ENCODE measurements at regions not wholly inside any gene's neighbourhood (a gene's known extent, or its start where the extent isn't known, plus 50 kb on each side); places are given as distances from the start of the nearest gene placed in this dataset.

DNA sequence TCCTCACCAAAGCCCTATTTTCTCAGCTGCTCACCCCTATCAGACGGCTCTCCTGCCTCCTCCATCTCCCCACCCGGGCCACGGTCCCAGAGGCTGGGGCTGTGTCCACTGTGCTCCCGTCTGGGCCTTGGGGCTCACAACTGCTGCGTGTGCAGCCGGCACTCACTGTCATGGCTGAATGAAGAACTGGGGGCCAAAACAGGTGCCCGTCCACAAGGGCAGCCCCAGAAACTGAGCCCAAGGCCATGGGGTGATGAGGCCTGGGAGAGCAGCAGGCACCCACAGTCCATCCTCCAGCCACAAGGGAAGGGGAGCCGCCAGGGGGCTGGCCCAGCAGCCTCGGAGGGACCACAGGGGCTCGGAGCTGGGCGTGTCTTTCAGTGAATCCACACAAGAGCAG is 159.5 kb downstream of the DLL1 start:
- no peak for DNase-seq

DNA sequence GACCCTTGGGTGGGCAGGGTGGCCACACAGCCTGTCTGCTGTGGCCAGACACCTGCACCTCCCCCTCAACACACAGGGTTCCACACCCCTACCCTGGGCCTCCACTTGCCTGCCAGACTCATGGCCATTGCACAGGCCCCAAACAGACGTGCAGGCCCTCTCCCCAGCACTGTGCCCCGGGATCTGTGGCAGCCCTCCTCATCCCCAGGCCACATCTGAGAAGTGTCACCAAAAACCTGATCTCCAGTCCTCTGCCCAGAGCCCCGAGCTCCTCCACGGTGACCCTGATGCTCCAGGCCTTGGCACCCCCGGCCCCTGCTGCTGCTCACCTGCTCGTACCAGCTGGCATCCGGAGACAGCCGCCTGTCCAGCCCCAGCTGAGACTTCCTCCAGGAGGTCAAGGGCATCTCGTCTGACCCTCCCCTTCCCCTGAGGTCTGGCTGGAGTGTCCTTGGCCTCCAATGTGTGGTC is 160.1 kb downstream of the DLL1 start:
- DNase-seq = no peak

DNA sequence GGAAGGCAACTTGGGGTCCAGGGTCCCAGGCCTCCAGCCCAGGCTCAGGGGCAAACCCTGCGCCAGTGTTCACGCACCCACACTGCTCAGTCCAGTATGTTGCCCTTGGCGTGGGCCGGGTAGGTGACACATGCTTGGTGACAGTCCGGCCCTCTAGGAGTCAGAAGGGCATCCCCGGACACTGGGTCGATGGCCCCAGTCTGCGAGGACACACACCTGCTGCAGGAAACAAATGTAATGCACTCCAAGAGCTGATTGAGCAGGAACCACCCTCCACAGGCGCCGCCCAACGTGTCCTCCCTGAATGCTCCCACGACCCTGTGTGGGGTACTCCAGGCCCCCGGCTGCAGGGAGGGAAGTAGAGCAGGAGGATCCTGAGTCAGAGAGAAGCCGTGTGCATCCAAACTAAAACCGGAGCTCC is 160.7 kb downstream of the DLL1 start:
- DNase-seq = no peak

DNA sequence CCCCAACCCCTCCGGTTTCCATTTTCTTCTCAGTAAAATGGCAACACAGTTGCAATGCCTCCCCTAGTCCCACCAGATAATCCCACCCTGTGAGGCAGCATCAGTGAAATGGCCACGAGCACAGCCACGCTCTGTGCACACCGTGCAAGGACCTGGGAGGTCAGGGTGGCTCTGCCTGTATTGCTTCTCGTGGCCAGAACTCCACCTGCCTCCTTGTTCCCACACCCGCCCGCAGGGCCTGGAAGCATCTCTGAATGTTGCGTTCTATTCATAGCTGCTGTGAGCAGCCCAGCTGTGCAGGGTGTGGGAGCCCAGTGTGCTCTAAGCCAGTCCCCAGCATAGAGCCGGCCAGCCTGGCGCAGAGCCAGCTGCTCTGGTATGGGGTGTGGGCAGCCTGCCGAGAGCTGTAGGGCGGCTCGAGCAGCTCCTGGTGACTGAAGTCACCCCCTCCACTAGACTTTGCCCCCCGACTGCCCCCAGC is 161.1 kb downstream of the DLL1 start:
- no peak for DNase-seq

DNA sequence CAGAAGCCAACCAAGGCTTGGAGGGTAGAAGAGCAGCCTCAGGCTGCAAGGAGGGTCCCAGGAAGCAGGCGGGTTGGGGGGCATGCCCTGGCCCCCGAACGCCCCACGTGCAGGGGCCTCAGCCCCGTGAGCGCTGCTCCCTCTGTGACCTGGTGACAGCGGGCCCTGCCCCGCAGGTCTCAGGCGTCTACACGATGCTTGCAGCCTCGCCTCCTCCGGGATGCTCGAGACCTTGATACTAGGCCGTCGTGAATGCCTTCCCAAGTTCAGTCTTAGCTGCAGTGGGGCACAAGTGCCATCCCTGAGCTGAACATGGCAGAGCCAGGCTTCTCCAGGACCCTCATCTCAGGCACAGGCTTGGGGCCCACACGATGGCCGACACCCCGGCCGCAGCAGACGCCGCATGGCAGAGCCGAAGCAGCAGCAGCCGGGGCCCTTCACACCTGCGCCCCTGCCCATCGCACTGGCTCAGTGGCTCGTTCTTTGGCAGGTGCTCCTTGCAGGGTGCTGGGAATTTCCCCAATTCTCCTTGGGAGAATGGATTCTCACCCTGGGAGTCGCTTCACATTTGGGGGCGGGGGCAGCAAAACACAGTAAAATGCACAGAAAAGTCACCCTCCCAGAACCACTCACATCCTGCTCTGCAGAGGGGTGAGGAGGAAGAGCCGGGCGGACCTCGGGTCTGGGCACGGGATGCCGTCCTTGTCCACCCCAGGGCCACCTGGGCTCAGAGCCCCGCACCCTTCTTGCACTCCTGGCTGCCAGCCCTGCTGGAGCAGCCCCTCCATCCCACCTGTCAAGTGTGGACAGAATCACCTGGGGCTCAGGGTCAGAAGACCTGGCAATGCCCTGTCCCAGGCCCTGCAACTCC is 161.8 kb downstream of the DLL1 start:
- no peak for DNase-seq

DNA sequence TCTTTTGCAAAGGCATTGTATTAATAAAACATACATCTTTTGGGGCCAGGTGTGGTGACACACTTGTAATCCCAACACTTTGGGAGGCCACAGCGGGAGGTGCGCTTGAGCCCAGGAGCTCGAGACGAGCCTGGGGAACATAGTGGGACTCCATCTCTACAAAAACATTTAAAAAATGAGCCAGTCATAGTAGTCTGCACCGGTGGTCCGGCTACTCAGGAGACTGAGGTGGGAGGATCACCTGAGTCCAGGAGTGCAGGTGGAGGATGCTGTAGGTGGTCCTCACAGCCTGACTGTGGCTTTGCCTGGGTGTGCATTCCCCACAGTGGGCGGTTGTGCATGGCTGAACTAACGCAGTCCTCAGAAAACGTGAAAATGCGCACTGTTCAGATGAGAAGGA is 162.5 kb downstream of the DLL1 start:
- DNase-seq = no peak

DNA sequence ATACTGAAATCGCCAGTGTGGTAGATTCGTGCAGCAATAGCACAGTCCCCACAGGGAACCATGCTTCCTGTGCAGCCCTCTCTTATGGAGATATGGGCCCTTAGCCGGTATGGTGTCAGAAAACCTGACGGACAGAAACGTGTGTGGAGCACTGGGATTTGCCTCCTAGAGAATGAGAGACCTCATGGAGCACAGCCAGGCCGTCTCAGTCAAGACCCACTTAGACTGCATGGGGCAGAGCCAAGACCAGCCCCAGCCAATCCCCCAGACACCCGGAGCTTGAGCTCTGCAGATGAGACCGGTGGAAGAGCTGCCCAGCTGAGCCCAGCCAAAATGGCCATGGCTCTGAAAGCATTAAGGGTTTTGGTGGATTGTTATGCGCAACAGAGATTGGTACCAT is 163.7 kb downstream of the DLL1 start:
- no peak for DNase-seq

DNA sequence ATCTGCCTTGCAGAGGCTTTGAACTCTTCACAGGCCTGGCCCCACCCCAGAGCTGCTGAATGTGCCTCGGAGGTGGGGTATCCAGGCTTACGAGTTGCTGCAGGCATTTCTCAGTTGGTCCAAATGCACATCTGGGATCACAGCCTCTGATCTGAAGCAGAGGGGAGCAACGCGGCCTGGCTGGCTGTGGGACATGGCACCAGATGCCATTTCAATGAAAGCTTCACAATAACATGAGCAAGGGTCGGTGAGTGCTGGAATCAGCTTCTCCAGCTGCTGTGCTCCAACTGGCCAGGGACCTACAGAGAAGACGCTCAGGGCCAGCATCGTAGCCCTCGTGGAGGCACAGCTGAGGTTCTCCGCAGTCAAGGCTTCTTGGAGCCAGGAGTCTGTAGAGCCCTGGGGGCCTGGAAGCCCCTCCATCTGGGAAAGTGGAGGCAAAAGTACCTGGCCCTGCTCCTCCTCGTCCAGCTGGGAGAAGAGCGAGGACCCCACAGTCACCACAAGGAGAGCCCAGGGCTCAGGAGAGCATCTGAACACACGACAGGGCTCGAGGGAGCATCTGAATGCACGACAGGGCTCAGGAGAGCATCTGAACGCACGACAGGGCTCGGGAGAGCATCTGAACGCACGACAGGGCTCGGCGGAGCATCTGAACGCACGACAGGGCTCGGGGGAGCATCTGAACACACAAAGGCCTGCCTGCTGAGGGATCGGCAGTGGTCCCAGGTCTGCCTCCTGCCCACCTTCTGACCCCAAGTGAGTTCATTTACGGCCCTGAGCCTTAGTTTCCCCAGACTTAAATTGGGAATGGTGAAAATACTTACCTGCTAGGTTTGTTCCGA is 165.2 kb downstream of the DLL1 start:
- DNase-seq = no peak

DNA sequence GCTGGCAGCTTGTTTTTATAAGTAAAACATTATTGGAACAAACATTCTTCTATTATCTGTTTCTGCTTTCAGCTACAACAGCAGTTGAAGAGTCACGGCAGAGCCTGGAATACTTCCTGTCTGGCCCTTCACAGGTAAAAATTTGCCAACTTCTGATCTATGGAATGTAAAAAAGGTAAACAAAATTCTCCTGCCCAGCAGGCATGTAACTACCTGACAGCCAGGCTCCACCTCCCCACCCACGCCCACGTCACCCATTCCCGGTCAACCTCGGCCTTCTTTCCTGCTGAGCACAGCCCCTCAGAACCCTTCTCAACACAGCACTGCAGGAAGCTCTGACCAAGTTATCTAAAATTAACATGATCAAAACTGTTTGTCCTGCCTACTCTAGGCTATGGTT is 166.0 kb downstream of the DLL1 start:
- DNase-seq = no peak

DNA sequence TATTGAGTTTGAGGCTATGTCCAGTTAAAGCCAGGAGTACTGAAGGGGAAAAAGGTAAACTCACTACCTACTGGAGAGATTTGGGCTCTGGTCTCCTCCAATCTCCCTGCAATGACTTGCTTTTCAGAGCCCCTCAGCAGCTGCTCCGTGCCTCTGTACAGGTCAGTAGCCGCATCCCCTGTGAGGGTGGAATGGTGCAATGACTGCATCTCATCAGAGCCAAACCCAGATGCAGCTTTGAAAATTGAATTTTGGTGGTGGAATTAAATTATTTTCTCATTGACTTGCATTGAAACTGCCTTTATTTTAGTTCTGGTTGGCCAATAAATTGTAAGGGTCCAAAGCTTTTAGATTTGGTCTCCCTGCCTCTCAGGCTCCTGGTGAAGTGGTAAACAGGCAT is 166.7 kb downstream of the DLL1 start:
- no peak for DNase-seq

DNA sequence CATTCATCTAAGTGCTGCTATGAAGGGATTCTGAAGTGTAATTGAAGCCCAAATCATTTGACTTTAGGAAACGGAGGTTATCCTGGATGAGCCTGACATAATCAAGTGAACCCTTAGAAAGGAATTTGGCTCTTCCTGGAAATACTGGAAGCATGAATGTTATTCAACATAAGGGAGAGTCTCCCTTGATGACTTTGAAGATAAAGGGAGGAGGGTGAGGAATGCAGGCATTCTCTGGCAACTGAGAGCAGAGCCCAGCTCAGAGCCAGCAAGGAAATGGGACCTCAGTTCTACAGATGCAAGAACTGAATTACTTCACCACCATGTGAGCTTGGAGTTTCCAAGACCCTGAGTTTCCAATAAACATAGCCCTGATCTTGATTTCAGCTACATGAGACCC is 168.2 kb downstream of the DLL1 start:
- DNase-seq = no peak

DNA sequence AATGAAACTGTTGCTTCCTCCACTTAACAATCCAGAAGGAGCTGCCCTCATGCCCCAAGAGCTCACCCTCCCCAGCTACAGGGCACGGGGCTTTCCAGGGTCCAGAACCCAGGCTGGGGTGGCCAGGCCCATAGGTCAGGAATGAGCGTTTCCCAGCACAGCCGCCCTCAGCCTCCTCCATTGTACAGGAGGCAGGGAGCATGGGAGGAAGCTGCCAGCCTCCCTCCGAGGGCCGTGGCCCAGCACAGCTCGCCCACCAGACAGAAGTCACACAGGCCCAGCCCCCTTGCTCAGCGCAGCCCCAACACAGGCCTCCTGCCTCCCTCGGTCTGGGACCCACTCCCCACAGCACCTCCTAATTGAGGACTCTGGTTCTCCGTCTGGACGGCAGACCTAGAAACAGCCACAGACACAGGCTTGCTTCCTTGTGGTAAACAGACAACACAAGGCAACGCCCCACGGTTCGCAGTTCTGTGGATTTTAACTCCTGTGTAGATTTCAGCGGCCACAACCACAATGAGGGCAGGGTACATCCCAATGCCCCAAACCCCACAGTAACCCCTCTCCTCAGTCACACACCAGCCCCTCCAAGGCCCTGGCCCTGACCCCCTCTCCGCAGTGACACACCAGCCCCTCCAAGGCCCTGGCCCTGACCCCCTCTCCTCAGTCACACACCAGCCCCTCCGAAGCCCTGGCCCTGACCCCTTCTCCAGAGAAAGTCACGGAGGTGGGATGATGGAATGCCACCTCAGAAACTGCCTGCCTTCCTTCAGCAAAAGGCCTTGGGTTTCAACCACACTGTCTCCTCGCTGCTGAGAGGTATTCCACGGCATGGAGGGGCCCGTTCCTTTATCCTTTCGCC is 173.5 kb downstream of the DLL1 start:
- no peak for DNase-seq

DNA sequence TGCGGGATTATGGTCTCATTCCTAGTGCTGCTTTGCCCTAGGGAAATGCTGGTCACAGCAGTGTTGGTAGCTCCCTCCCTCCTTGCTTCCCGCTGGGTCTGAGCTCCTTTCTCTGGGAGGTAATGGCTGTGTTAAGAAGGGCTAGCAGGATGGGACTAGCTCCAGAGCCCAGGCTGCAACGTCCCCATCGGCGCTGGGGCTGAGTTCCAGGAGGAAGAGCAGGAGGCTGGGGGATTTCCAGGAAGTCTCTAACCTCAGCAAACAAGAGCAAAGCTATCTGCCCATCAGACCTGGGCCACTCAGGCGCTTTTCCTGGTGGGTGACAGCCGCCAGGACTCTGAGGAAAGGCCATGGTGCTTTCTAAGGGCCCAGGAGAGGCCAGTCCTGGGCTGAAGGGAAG is 174.2 kb downstream of the DLL1 start:
- no peak for DNase-seq

DNA sequence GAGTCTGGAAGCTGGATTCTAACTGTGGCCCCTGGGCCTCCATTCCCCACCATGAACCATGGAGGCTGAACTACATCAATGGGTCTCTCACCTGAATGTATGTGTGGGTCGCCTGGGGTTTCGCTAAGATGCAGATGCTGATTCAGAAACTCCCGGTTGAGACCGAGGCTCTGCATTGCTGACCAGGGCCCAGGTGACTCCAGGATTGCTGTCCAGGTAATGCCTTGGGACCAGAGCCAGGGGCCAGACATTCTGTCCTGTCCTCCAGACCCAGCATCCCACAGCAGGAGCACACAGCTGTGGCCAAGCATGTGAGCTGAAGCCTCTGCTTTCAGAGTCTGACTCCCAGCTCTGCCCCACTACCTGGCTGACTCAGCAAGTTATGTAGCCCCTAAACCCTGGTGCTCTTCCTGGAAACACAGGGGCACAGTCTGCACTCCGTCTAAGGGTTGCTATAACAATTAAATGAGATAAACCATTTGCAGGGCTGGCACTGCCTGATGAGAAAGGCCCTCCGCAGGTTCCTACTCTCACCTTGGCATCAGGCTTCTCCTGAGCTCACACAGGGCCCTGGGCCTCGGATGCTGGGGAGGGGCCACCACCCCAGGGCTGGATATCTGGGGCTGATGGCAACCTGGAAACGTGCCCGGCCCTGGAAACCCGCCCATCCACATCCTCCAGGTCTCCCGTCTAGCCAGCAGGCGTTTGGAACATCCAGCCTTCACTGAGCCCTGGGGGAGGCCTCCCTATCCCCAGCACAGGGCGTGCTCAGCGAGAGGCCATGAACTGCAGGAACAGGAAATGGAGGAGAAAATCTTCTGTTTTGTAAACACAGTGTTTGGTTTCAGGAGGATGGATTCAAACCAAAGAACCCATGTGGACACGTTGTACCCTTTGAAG is 175.7 kb downstream of the DLL1 start:
- DNase-seq = no peak

DNA sequence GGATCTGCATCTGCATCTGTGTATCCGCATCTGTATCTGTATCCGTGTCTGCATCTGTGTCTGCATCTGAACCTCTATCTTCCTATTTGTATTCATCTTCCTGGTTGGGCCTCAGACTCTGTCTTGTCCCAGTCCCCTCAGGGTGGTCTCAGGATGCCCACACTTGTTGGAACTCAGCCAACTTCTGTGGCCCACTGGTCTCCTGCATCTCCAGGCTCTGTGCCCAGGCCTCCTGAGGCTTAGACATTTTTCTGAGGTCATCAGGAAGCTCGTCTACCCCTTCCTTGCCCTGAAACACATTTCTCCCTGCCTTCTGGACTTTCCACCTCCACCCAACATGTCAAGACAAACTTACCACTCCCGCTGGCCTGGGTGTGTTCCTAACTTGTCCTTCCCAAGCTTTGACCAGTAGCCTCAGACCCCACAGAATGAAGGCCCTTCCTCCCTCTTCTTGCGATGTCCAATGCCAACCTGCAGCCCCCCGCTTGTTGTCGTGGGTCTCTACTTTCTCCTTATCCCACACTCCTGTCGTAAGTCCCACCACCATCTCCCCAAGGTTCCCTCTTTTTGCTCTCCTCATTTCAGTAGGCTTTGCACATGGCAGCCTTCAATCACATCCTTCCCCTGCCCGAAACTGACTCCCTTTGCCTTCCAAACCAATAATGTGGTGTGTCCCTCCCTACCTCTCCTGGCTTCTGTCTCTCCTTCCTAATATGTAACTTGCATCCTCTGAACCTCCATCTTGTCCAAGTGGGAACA is 176.5 kb downstream of the DLL1 start:
- no peak for DNase-seq

DNA sequence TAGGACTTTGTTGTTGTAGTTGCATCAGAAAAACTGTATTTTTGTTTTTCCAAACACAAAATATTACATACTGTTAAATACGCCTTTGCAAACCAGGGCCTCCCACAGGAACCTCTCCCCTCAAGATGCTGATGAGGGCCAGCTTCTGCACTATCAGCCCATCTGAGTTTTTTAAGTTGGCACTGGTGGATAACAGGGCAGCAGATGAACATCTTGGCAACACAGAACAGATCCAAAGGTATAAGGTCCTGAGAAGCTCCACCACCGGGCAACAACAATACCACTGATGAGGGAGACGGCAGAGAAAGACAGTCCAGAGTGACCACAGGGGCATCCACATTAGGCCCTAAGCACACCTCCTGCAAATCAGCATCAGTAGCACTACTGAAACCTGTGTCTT is 177.7 kb downstream of the DLL1 start:
- DNase-seq = no peak

DNA sequence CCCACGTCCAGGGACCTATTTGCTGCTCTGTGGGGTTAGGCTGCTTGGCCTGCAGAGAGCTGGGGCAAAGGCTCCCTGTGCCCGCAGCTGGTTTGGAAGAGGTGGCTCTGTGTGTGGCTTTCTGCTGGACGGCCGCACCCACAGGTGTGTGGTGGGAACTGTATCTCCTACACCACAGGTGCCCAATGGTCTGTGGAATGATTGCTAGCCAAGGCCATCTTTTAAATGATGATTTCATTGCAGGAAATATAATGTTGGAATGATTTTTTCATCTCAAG is 178.4 kb downstream of the DLL1 start:
- DNase-seq = no peak

DNA sequence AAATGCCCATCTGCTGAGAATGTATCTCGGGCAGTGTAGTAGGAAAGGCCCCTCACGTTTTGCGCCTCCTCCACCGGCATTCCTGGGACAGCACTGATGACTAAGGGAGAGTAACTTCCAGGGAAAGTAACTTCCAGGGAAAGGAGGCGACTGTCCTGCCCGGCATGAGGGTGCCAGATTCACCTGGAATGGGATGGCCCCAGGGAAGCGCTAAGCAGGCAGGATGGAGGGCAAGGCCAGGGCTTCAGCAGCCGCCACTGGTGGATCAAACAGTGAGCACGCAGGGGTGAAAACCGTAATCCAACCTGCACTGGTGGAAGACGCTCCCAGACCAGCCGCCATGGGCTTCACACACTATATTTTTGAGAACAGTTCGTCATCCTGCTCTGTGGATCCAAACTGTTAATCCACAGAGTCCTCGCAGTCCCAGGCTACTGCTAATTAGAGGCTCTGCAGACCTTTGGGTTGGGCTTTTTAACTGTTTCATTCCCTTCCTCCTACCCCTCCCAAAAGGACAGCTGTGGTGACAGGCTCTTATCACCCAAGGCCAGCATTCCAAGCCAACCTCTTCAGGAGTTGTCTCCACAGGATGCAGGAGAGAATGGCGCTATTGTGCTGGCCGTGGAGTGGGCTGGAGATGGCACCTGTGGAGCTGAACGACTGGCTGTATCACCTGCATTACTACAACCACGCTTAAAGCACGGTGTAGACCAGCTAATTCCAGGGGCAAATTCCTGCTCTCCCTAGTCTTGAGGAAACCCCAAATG is 178.9 kb downstream of the DLL1 start:
- DNase-seq = no peak

DNA sequence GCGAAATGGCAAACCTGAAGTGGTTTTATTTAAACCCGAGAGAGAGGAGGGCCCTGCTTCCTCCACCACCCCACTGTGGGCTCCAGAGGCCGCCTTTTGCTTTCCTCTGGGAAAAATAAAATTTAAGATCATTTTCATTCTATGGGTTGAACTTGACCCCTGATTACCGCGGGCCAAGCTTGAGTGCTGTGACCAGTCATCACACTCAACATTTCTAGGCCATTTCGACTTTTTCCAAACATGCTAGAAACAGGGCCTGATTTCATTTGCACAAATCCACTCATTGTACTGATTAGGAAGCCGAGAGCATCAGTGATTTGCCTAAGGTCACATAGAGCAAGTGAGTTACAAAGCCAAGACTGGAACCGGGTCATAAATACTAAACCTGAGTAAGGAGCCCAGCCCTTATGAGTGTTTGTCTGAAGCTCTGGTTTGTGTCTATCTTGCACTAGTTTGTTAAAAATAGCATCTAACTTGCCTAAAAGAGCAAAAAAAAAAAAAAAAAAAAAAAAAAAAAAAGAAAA is 179.7 kb downstream of the DLL1 start:
- DNase-seq = no peak
